ENCODE measurements at regions not wholly inside any gene's neighbourhood (a gene's known extent, or its start where the extent isn't known, plus 50 kb on each side); places are given as distances from the start of the nearest gene placed in this dataset.

GRCh38 chr20:62572980-62573379, 69.3 kb upstream of the SLCO4A1 start:
- TF ChIP-seq KLF9 (tag by site-specific recombination; IDR thresholded peaks at IDR 0.05; ENCODE audit: low read depth), result no peak
- TF ChIP-seq ZBTB11 (tag by site-specific recombination; conservative IDR thresholded peaks at IDR 0.05; ENCODE audit: low read depth), result no peak
- TF ChIP-seq ZNF426 (tag by site-specific recombination; IDR thresholded peaks at IDR 0.05), result no peak
- TF ChIP-seq PATZ1 (tag by site-specific recombination; IDR thresholded peaks at IDR 0.05), result no peak
- no peak for TF ChIP-seq CTCF (tag by site-specific recombination; IDR thresholded peaks at IDR 0.05)
- no peak for TF ChIP-seq YY1 (tag by site-specific recombination; IDR thresholded peaks at IDR 0.05)
- TF ChIP-seq, protein P1, sequence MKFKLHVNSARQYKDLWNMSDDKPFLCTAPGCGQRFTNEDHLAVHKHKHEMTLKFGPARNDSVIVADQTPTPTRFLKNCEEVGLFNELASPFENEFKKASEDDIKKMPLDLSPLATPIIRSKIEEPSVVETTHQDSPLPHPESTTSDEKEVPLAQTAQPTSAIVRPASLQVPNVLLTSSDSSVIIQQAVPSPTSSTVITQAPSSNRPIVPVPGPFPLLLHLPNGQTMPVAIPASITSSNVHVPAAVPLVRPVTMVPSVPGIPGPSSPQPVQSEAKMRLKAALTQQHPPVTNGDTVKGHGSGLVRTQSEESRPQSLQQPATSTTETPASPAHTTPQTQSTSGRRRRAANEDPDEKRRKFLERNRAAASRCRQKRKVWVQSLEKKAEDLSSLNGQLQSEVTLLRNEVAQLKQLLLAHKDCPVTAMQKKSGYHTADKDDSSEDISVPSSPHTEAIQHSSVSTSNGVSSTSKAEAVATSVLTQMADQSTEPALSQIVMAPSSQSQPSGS (tag by site-specific recombination; IDR thresholded peaks at IDR 0.05; ENCODE audit: low read depth), result no peak
- no peak for TF ChIP-seq ZNF792 (tag by site-specific recombination; IDR thresholded peaks at IDR 0.05)
- TF ChIP-seq, protein P2, sequence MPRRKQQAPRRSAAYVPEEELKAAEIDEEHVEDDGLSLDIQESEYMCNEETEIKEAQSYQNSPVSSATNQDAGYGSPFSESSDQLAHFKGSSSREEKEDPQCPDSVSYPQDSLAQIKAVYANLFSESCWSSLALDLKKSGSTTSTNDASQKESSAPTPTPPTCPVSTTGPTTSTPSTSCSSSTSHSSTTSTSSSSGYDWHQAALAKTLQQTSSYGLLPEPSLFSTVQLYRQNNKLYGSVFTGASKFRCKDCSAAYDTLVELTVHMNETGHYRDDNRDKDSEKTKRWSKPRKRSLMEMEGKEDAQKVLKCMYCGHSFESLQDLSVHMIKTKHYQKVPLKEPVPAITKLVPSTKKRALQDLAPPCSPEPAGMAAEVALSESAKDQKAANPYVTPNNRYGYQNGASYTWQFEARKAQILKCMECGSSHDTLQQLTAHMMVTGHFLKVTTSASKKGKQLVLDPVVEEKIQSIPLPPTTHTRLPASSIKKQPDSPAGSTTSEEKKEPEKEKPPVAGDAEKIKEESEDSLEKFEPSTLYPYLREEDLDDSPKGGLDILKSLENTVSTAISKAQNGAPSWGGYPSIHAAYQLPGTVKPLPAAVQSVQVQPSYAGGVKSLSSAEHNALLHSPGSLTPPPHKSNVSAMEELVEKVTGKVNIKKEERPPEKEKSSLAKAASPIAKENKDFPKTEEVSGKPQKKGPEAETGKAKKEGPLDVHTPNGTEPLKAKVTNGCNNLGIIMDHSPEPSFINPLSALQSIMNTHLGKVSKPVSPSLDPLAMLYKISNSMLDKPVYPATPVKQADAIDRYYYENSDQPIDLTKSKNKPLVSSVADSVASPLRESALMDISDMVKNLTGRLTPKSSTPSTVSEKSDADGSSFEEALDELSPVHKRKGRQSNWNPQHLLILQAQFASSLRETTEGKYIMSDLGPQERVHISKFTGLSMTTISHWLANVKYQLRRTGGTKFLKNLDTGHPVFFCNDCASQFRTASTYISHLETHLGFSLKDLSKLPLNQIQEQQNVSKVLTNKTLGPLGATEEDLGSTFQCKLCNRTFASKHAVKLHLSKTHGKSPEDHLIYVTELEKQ (tag by site-specific recombination; IDR thresholded peaks at IDR 0.05; ENCODE audit: borderline replicate concordance), result no peak
- no peak for TF ChIP-seq ZNF670 (tag by site-specific recombination; IDR thresholded peaks at IDR 0.05; ENCODE audit: low read depth)
- TF ChIP-seq PBX3 (CRISPR knock-in tag; IDR thresholded peaks at IDR 0.05), result no peak
- TF ChIP-seq, protein P3, sequence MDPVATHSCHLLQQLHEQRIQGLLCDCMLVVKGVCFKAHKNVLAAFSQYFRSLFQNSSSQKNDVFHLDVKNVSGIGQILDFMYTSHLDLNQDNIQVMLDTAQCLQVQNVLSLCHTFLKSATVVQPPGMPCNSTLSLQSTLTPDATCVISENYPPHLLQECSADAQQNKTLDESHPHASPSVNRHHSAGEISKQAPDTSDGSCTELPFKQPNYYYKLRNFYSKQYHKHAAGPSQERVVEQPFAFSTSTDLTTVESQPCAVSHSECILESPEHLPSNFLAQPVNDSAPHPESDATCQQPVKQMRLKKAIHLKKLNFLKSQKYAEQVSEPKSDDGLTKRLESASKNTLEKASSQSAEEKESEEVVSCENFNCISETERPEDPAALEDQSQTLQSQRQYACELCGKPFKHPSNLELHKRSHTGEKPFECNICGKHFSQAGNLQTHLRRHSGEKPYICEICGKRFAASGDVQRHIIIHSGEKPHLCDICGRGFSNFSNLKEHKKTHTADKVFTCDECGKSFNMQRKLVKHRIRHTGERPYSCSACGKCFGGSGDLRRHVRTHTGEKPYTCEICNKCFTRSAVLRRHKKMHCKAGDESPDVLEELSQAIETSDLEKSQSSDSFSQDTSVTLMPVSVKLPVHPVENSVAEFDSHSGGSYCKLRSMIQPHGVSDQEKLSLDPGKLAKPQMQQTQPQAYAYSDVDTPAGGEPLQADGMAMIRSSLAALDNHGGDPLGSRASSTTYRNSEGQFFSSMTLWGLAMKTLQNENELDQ (tag by site-specific recombination; IDR thresholded peaks at IDR 0.05; ENCODE audit: low read depth), result no peak
- TF ChIP-seq, protein P4, sequence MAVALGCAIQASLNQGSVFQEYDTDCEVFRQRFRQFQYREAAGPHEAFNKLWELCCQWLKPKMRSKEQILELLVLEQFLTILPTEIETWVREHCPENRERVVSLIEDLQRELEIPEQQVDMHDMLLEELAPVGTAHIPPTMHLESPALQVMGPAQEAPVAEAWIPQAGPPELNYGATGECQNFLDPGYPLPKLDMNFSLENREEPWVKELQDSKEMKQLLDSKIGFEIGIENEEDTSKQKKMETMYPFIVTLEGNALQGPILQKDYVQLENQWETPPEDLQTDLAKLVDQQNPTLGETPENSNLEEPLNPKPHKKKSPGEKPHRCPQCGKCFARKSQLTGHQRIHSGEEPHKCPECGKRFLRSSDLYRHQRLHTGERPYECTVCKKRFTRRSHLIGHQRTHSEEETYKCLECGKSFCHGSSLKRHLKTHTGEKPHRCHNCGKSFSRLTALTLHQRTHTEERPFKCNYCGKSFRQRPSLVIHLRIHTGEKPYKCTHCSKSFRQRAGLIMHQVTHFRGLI (tag by site-specific recombination; IDR thresholded peaks at IDR 0.05), result no peak

Data from HEK293 (cell line).